ENCODE measurements at regions not wholly inside any gene's neighbourhood (a gene's known extent, or its start where the extent isn't known, plus 50 kb on each side); places are given as distances from the start of the nearest gene placed in this dataset.

- Histone ChIP-seq H3K4me1 (ENCODE audit: control insufficient read depth, low read length) (no peaks in the 10 kb centered on the region), H3K9me3 (ENCODE audit: control insufficient read depth, insufficient read depth, low read length) (peaks cover 5% of the 10 kb centered on the region; the same call in 1 of the 2 replicates), H3K9me2 (replicated peaks; ENCODE audit: control insufficient read depth, low read length) (no peaks in the 10 kb centered on the region), H3K79me2 (ENCODE audit: control insufficient read depth, low read length) (no peaks in the 10 kb centered on the region), H3F3A (ENCODE audit: control insufficient read depth, insufficient read depth) (no peaks in the 10 kb centered on the region), H3K36me3 (ENCODE audit: control insufficient read depth, low read length) (no peaks in the 10 kb centered on the region), H3K27me3 (ENCODE audit: control insufficient read depth, low read length) (no peaks in the 10 kb centered on the region), H3K4me3 (ENCODE audit: low read length) (no peak overlapping the region), H3K27ac (ENCODE audit: low read depth, low read length) (no peak overlapping the region), H4K20me1 (ENCODE audit: control insufficient read depth, insufficient read depth, low read depth, low read length) (no peaks in the 10 kb centered on the region), H3K4me2 (ENCODE audit: low read length) (no peak overlapping the region)
- no peak for TF ChIP-seq CTCF (IDR thresholded peaks at IDR 0.05; ENCODE audit: low read depth, low read length, poor library complexity, severe bottlenecking)
- TF ChIP-seq EZH2phosphoT487 (IDR thresholded peaks at IDR 0.05; ENCODE audit: borderline replicate concordance, low read length) = no peak
Measured at GRCh38 chr2:220531216-220531615, 903.8 kb downstream of the SLC4A3 start.

- no peak for TF ChIP-seq EZH2phosphoT487 (IDR thresholded peaks at IDR 0.05; ENCODE audit: borderline replicate concordance, low read length)
- no peak for TF ChIP-seq CTCF (IDR thresholded peaks at IDR 0.05; ENCODE audit: low read depth, low read length, poor library complexity, severe bottlenecking)
- Histone ChIP-seq H3K27me3 (ENCODE audit: control insufficient read depth, low read length) (no peaks in the 10 kb centered on the region), H3K4me2 (ENCODE audit: low read length) (no peak overlapping the region), H3K4me3 (ENCODE audit: low read length) (no peak overlapping the region), H3K27ac (ENCODE audit: low read depth, low read length) (no peak overlapping the region), H3K4me1 (ENCODE audit: control insufficient read depth, low read length) (no peaks in the 10 kb centered on the region), H3K79me2 (ENCODE audit: control insufficient read depth, low read length) (no peaks in the 10 kb centered on the region), H3K36me3 (ENCODE audit: control insufficient read depth, low read length) (no peaks in the 10 kb centered on the region), H3K9me3 (ENCODE audit: control insufficient read depth, insufficient read depth, low read length) (peaks cover 5% of the 10 kb centered on the region; the same call in 1 of the 2 replicates), H3K9me2 (replicated peaks; ENCODE audit: control insufficient read depth, low read length) (no peaks in the 10 kb centered on the region), H4K20me1 (ENCODE audit: control insufficient read depth, insufficient read depth, low read depth, low read length) (no peaks in the 10 kb centered on the region), H3F3A (ENCODE audit: control insufficient read depth, insufficient read depth) (no peaks in the 10 kb centered on the region)
Measured at GRCh38 chr2:220533485-220533884, 906.1 kb downstream of the SLC4A3 start.

- TF ChIP-seq EZH2phosphoT487 (IDR thresholded peaks at IDR 0.05; ENCODE audit: borderline replicate concordance, low read length) = no peak
- no peak for TF ChIP-seq CTCF (IDR thresholded peaks at IDR 0.05; ENCODE audit: low read depth, low read length, poor library complexity, severe bottlenecking)
- Histone ChIP-seq H3K9me2 (replicated peaks; ENCODE audit: control insufficient read depth, low read length) (no peaks in the 10 kb centered on the region), H3K4me2 (ENCODE audit: low read length) (no peak overlapping the region), H3K4me1 (ENCODE audit: control insufficient read depth, low read length) (no peaks in the 10 kb centered on the region), H3K36me3 (ENCODE audit: control insufficient read depth, low read length) (no peaks in the 10 kb centered on the region), H3K27me3 (ENCODE audit: control insufficient read depth, low read length) (no peaks in the 10 kb centered on the region), H3K4me3 (ENCODE audit: low read length) (no peak overlapping the region), H3F3A (ENCODE audit: control insufficient read depth, insufficient read depth) (no peaks in the 10 kb centered on the region), H3K9me3 (ENCODE audit: control insufficient read depth, insufficient read depth, low read length) (peaks cover 5% of the 10 kb centered on the region; the same call in 1 of the 2 replicates), H3K79me2 (ENCODE audit: control insufficient read depth, low read length) (no peaks in the 10 kb centered on the region), H3K27ac (ENCODE audit: low read depth, low read length) (no peak overlapping the region), H4K20me1 (ENCODE audit: control insufficient read depth, insufficient read depth, low read depth, low read length) (no peaks in the 10 kb centered on the region)
Measured at GRCh38 chr2:220539481-220539880, 912.1 kb downstream of the SLC4A3 start.
